Keratinocyte (primary cell): ENCODE measurements at regions not wholly inside any gene's neighbourhood (a gene's known extent, or its start where the extent isn't known, plus 50 kb on each side); places are given as distances from the start of the nearest gene placed in this dataset.

Source experiments
- EZH2 ChIP-seq: IDR thresholded peaks from one replicate; pipeline ENCODE4 v1.6.1; 2012; ENCODE audit warnings: inconsistent platforms, mild to moderate bottlenecking, low read length, moderate library complexity
- TF ChIP-seq, protein P1 (sequence below), 3 experiments: IDR thresholded peaks in 1 of 3; conservative IDR thresholded peaks in 1 of 3; optimal IDR thresholded peaks in 1 of 3; 2 replicates in 2 of 3; 3 replicates in 1 of 3; pipeline versions ENCODE3 to v1.5.1; 2011; ENCODE audit warnings: low read length in 3 of 3, mild to moderate bottlenecking in 3 of 3, moderate library complexity in 2 of 3, control low read depth in 1 of 3, inconsistent platforms in 1 of 3; ENCODE audit not compliant: insufficient read depth in 2 of 3; ENCODE audit errors: extremely low read depth in 1 of 3

GRCh38 chr9:91056486-91056885 lies 254.9 kb downstream of the SYK start:
- TF ChIP-seq, protein P1, sequence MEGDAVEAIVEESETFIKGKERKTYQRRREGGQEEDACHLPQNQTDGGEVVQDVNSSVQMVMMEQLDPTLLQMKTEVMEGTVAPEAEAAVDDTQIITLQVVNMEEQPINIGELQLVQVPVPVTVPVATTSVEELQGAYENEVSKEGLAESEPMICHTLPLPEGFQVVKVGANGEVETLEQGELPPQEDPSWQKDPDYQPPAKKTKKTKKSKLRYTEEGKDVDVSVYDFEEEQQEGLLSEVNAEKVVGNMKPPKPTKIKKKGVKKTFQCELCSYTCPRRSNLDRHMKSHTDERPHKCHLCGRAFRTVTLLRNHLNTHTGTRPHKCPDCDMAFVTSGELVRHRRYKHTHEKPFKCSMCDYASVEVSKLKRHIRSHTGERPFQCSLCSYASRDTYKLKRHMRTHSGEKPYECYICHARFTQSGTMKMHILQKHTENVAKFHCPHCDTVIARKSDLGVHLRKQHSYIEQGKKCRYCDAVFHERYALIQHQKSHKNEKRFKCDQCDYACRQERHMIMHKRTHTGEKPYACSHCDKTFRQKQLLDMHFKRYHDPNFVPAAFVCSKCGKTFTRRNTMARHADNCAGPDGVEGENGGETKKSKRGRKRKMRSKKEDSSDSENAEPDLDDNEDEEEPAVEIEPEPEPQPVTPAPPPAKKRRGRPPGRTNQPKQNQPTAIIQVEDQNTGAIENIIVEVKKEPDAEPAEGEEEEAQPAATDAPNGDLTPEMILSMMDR (optimal IDR thresholded peaks at IDR 0.05 in 1 of 3, IDR thresholded peaks at IDR 0.05 in 1 of 3, conservative IDR thresholded peaks at IDR 0.05 in 1 of 3; ENCODE audit: extremely low read depth in 1 of 3, insufficient read depth in 2 of 3, low read length in 3 of 3) = no peak
- no peak for TF ChIP-seq EZH2
